H1 (cell line): ENCODE measurements at regions not wholly inside any gene's neighbourhood (a gene's known extent, or its start where the extent isn't known, plus 50 kb on each side); places are given as distances from the start of the nearest gene placed in this dataset.

Source experiments
- KDM1A ChIP-seq: fragments of 200-600, 300-600 bp; sonication (generic); IDR thresholded peaks from 2 replicates; pipeline ENCODE4 v1.7.1; 2016; ENCODE audit warnings: mild to moderate bottlenecking, low read length, borderline replicate concordance

- no peak for TF ChIP-seq KDM1A
- TF ChIP-seq, all 59 proteins: peak for 0
Measured at GRCh38 chr15:61697796-61698195, 362.5 kb downstream of the VPS13C start (continued).
